Liver (tissue), 8 donors: ENCODE measurements at regions not wholly inside any gene's neighbourhood (a gene's known extent, or its start where the extent isn't known, plus 50 kb on each side); places are given as distances from the start of the nearest gene placed in this dataset.

Experiments used
- DNase-seq: peaks from one replicate; pipeline ENCODE4 v3.0.0-alpha.2; 2017; ENCODE audit warnings: low spot score
- H3K27ac ChIP-seq, 2 donors: one replicate each; pipeline ENCODE4 v1.7.0; 2013; ENCODE audit warnings: inconsistent platforms in 2 of 2, low read length in 2 of 2, control low read depth in 1 of 2, low read depth in 1 of 2, mild to moderate bottlenecking in 1 of 2
- H3K27me3 ChIP-seq, 4 donors: one replicate each; pipeline versions ENCODE4 v1.6.1 to v1.7.0; 2013; ENCODE audit warnings: low read length in 3 of 4, inconsistent platforms in 1 of 4, mild to moderate bottlenecking in 1 of 4, moderate library complexity in 1 of 4; ENCODE audit not compliant: control insufficient read depth in 4 of 4, insufficient read depth in 4 of 4
- H3K36me3 ChIP-seq, 4 donors: one replicate each; pipeline versions ENCODE4 v1.6.1 to v1.7.0; 2013; ENCODE audit warnings: low read length in 3 of 4, mild to moderate bottlenecking in 3 of 4, low read depth in 1 of 4, moderate library complexity in 1 of 4; ENCODE audit not compliant: control insufficient read depth in 4 of 4, insufficient read depth in 3 of 4
- H3K4me1 ChIP-seq, 4 donors: one replicate each; pipeline versions ENCODE4 v1.6.1 to v1.7.0; 2013; ENCODE audit warnings: low read length in 3 of 4, mild to moderate bottlenecking in 3 of 4, moderate library complexity in 1 of 4; ENCODE audit not compliant: control insufficient read depth in 4 of 4, insufficient read depth in 4 of 4
- H3K4me3 ChIP-seq, 3 donors: one replicate each; pipeline versions ENCODE4 v1.6.1 to v1.7.0; 2013; ENCODE audit warnings: low read length in 3 of 3, control low read depth in 1 of 3, low read depth in 1 of 3, mild to moderate bottlenecking in 1 of 3
- H3K9ac ChIP-seq, 2 donors: one replicate each; pipeline ENCODE4 v1.7.0; 2013; ENCODE audit warnings: low read length in 2 of 2, mild to moderate bottlenecking in 2 of 2, moderate library complexity in 2 of 2, control low read depth in 1 of 2, low read depth in 1 of 2
- H3K9me3 ChIP-seq, 4 donors: one replicate each; pipeline versions ENCODE4 v1.6.1 to v1.7.0; 2013; ENCODE audit warnings: low read length in 3 of 4; ENCODE audit not compliant: control insufficient read depth in 4 of 4
- EGR1 ChIP-seq, 2 donors: IDR thresholded peaks; 2 replicates each; pipeline ENCODE4 v1.6.1; 2016 to 2018; ENCODE audit warnings: antibody characterized with exemption in 2 of 2, low read depth in 2 of 2
- FOXA1 ChIP-seq: IDR thresholded peaks from 2 replicates; pipeline ENCODE4 v1.6.1; 2016; ENCODE audit warnings: antibody characterized with exemption
- FOXA2 ChIP-seq: IDR thresholded peaks from 2 replicates; pipeline ENCODE4 v1.6.1; 2016; ENCODE audit warnings: antibody characterized with exemption
- GABPA ChIP-seq, 2 donors: IDR thresholded peaks in 1 of 2; conservative IDR thresholded peaks in 1 of 2; 2 replicates each; pipeline ENCODE4 v1.6.1; 2016; ENCODE audit warnings: antibody characterized with exemption in 2 of 2, mild to moderate bottlenecking in 1 of 2, moderate library complexity in 1 of 2
- JUND ChIP-seq, 2 donors: IDR thresholded peaks; 2 replicates each; pipeline ENCODE4 v1.6.1; 2016; ENCODE audit warnings: antibody characterized with exemption in 2 of 2
- NR2F2 ChIP-seq: IDR thresholded peaks from 2 replicates; pipeline ENCODE4 v1.6.1; 2016; ENCODE audit warnings: antibody characterized with exemption
- RAD21 ChIP-seq, 2 donors: IDR thresholded peaks; 2 replicates each; pipeline ENCODE4 v1.6.1; 2016; ENCODE audit warnings: antibody characterized with exemption in 2 of 2, mild to moderate bottlenecking in 2 of 2
- REST ChIP-seq: IDR thresholded peaks from 2 replicates; pipeline ENCODE4 v1.6.1; 2016; ENCODE audit warnings: antibody characterized with exemption, mild to moderate bottlenecking
- RXRA ChIP-seq, 2 donors: IDR thresholded peaks; 2 replicates each; pipeline ENCODE4 v1.6.1; 2017 to 2018; ENCODE audit warnings: antibody characterized with exemption in 2 of 2, mild to moderate bottlenecking in 1 of 2
- TAF1 ChIP-seq: conservative IDR thresholded peaks from 2 replicates; pipeline ENCODE4 v1.6.1; 2016; ENCODE audit warnings: antibody characterized with exemption, mild to moderate bottlenecking
- YY1 ChIP-seq: IDR thresholded peaks from 2 replicates; pipeline ENCODE4 v1.6.1; 2016; ENCODE audit warnings: antibody characterized with exemption, mild to moderate bottlenecking
- WGBS: extraction: QIAGEN DNeasy Blood & Tissue Kit; methylation state at CpG from one replicate; pipeline ENCODE4 v1.1.7; 2013; 5-methylcytosine and 5-hydroxymethylcytosine counted together
- TF ChIP-seq, protein P1 (sequence below): IDR thresholded peaks from 2 replicates; pipeline ENCODE4 v1.6.1; 2016; ENCODE audit warnings: antibody characterized with exemption
- TF ChIP-seq, protein P2 (sequence below): IDR thresholded peaks from 2 replicates; pipeline ENCODE4 v1.6.1; 2016; ENCODE audit warnings: antibody characterized with exemption
- TF ChIP-seq, protein P3 (sequence below): fragments of 150-350 bp; IDR thresholded peaks from 2 replicates; pipeline ENCODE4 v1.5.1; 2017; ENCODE audit warnings: improper control_type of control experiment, low read depth, low read length; ENCODE audit not compliant: missing input control
- donor health status: healthy.
- donor health status: healthy.
- donor health status: healthy.
- donor health status: healthy.
- donor health status: healthy.

DNA sequence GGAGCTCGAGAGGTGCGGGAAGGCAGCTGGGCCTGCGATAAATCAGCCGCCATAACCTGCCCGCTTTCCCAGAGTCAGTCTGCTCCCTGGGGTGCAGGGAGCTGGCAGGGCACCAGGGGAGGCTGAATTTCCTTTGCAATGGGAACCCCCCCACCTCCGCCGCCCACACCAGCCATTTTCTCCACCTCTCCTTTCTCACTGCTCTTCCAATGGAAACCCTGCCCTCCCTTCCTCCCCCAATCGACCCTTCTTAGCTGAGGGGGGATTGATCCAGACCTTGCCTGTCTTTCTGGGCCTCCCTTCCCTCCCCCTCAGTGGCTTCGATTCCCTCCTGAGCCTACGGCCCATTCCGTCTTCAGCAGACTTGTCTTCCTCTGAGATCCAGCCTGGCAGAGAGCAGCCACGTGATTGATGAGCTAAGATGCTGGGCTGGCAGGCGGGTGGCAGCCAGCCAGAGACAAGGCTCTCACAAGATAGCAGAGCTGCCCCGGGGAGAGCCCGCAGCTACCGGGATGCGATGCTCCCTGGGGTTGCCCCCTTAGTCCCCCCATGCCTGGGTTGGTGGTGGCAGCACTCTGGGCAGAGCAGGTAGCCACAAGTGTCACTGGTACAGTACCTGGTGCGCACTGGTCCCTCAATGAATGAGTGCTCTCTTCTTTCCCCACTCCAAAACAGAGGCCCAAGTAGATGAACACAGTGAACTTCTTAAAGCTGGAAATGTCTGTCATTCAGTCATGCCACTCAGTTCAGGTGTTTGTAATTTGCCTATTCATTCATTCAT lies 53.7 kb upstream of the FABP6 start:
- Histone ChIP-seq H3K27me3 (no peaks in the 10 kb centered on the region), H3K9me3 (no peaks in the 10 kb centered on the region), H3K36me3 (no peaks in the 10 kb centered on the region), H3K27ac (no peak overlapping the region), H3K4me3 (no peak overlapping the region), H3K9ac (no peak overlapping the region), H3K4me1 (no peaks in the 10 kb centered on the region)
- DNase-seq: no peak
- TF ChIP-seq JUND (IDR thresholded peaks at IDR 0.05) (no peak), TAF1 (no peak), YY1 (no peak)
- WGBS: 82% methylated on average over 18 of the region's 18 CpGs

DNA sequence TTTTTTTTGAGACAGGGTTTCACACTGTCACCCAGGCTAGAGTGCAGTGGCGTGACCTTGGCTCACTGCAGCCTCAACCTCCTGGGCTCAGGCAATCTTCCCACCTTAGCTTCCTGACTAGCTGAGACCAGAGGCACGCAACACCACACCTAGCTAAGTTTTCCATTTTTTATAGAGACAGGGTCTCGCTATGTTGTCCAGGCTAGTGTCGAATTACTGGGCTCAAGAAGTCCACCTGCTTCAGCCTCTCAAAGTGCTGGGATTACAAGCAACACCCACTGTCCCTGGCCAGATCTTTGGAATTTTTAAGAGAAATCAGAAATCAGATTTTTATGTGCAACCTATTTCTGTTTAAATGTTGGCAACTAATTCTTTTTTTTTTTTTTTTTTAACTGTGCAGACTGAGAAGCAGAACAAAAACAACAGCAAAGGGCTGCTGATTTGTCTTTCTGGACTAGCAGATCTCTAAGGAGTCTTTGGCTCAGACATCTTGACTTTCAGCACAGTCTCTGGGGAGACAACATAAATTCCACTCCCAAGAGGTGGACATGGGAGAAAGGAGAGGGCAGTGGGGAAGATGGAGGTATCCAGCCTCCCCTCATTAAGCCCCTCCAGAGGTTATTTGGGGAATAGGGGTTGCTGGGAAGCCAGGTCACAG lies 54.4 kb upstream of the FABP6 start:
- 86% methylated on average over 4 of the region's 4 CpGs for WGBS
- TF ChIP-seq, protein P1, sequence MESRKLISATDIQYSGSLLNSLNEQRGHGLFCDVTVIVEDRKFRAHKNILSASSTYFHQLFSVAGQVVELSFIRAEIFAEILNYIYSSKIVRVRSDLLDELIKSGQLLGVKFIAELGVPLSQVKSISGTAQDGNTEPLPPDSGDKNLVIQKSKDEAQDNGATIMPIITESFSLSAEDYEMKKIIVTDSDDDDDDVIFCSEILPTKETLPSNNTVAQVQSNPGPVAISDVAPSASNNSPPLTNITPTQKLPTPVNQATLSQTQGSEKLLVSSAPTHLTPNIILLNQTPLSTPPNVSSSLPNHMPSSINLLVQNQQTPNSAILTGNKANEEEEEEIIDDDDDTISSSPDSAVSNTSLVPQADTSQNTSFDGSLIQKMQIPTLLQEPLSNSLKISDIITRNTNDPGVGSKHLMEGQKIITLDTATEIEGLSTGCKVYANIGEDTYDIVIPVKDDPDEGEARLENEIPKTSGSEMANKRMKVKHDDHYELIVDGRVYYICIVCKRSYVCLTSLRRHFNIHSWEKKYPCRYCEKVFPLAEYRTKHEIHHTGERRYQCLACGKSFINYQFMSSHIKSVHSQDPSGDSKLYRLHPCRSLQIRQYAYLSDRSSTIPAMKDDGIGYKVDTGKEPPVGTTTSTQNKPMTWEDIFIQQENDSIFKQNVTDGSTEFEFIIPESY: no peak
- TF ChIP-seq RAD21 (IDR thresholded peaks at IDR 0.05) (no peak), NR2F2 (no peak), YY1 (no peak), EGR1 (IDR thresholded peaks at IDR 0.05; ENCODE audit: low read depth in 2 of 2) (no peak), JUND (IDR thresholded peaks at IDR 0.05) (no peak), FOXA2 (no peak), GABPA (IDR thresholded peaks at IDR 0.05 in 1 of 2, conservative IDR thresholded peaks at IDR 0.05 in 1 of 2) (no peak), FOXA1 (no peak), REST (no peak), RXRA (IDR thresholded peaks at IDR 0.05) (no peak), TAF1 (no peak)
- TF ChIP-seq, protein P2, sequence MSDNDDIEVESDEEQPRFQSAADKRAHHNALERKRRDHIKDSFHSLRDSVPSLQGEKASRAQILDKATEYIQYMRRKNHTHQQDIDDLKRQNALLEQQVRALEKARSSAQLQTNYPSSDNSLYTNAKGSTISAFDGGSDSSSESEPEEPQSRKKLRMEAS: no peak
- TF ChIP-seq, protein P3, sequence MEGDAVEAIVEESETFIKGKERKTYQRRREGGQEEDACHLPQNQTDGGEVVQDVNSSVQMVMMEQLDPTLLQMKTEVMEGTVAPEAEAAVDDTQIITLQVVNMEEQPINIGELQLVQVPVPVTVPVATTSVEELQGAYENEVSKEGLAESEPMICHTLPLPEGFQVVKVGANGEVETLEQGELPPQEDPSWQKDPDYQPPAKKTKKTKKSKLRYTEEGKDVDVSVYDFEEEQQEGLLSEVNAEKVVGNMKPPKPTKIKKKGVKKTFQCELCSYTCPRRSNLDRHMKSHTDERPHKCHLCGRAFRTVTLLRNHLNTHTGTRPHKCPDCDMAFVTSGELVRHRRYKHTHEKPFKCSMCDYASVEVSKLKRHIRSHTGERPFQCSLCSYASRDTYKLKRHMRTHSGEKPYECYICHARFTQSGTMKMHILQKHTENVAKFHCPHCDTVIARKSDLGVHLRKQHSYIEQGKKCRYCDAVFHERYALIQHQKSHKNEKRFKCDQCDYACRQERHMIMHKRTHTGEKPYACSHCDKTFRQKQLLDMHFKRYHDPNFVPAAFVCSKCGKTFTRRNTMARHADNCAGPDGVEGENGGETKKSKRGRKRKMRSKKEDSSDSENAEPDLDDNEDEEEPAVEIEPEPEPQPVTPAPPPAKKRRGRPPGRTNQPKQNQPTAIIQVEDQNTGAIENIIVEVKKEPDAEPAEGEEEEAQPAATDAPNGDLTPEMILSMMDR: no peak
- no peaks in the 10 kb centered on the region for H3K36me3 ChIP-seq
- no peak overlapping the region for H3K4me3 ChIP-seq
- no peak overlapping the region for H3K9ac ChIP-seq
- H3K9me3 ChIP-seq: no peaks in the 10 kb centered on the region
- no peaks in the 10 kb centered on the region for H3K27me3 ChIP-seq
- no peak overlapping the region for H3K27ac ChIP-seq
- no peaks in the 10 kb centered on the region for H3K4me1 ChIP-seq
- no peak for DNase-seq
